ENCODE measurements at regions not wholly inside any gene's neighbourhood (a gene's known extent, or its start where the extent isn't known, plus 50 kb on each side); places are given as distances from the start of the nearest gene placed in this dataset.
A peak's percentile ranks its signal among the peaks of the same experiment; 100 is the strongest.

GRCh38 chr4:72974694-72975487, 94.6 kb downstream of the COX18 start:
- no peaks in the 10 kb centered on the region for H3K27me3 ChIP-seq (ENCODE audit: insufficient read depth, poor library complexity, severe bottlenecking)
- peak; percentile 72 for ATAC-seq (ENCODE audit: low read depth)
- TF ChIP-seq CTCF (IDR thresholded peaks at IDR 0.05; ENCODE audit: poor library complexity, severe bottlenecking), result no peak
- H3K9me3 ChIP-seq (ENCODE audit: severe bottlenecking), result no peaks in the 10 kb centered on the region
- peak overlapping the region; percentile 85 for H3K27ac ChIP-seq (ENCODE audit: poor library complexity, severe bottlenecking)
- DNase-seq (ENCODE audit: low spot score), result no peak
- no peaks in the 10 kb centered on the region for H3K36me3 ChIP-seq (ENCODE audit: low read depth)
- no peak overlapping the region for H3K4me3 ChIP-seq (ENCODE audit: severe bottlenecking)
- H3K4me1 ChIP-seq (ENCODE audit: insufficient read depth, poor library complexity, severe bottlenecking), result peaks cover 38% of the 10 kb centered on the region

GRCh38 chr4:72971572-72971971, 97.9 kb downstream of the COX18 start:
- H3K27ac ChIP-seq (ENCODE audit: poor library complexity, severe bottlenecking), result peak overlapping the region; percentile 82
- H3K9me3 ChIP-seq (ENCODE audit: severe bottlenecking), result no peaks in the 10 kb centered on the region
- H3K36me3 ChIP-seq (ENCODE audit: low read depth), result no peaks in the 10 kb centered on the region
- TF ChIP-seq CTCF (IDR thresholded peaks at IDR 0.05; ENCODE audit: poor library complexity, severe bottlenecking), result no peak
- H3K4me3 ChIP-seq (ENCODE audit: severe bottlenecking), result no peak overlapping the region
- peak; percentile 99 for ATAC-seq (ENCODE audit: low read depth)
- peaks cover 38% of the 10 kb centered on the region for H3K4me1 ChIP-seq (ENCODE audit: insufficient read depth, poor library complexity, severe bottlenecking)
- no peaks in the 10 kb centered on the region for H3K27me3 ChIP-seq (ENCODE audit: insufficient read depth, poor library complexity, severe bottlenecking)
- peak; percentile 59 for DNase-seq (ENCODE audit: low spot score)

- H3K27me3 ChIP-seq (ENCODE audit: insufficient read depth, poor library complexity, severe bottlenecking), result no peaks in the 10 kb centered on the region
- peak overlapping the region; percentile 82 for H3K27ac ChIP-seq (ENCODE audit: poor library complexity, severe bottlenecking)
- ATAC-seq (ENCODE audit: low read depth) (no peak), DNase-seq (ENCODE audit: low spot score) (no peak)
- TF ChIP-seq CTCF (IDR thresholded peaks at IDR 0.05; ENCODE audit: poor library complexity, severe bottlenecking), result no peak
- H3K9me3 ChIP-seq (ENCODE audit: severe bottlenecking), result no peaks in the 10 kb centered on the region
- H3K4me1 ChIP-seq (ENCODE audit: insufficient read depth, poor library complexity, severe bottlenecking), result peaks cover 37% of the 10 kb centered on the region
- H3K36me3 ChIP-seq (ENCODE audit: low read depth), result no peaks in the 10 kb centered on the region
- H3K4me3 ChIP-seq (ENCODE audit: severe bottlenecking), result no peak overlapping the region
Measured at GRCh38 chr4:72970756-72971155, 98.8 kb downstream of the COX18 start.

- DNase-seq (ENCODE audit: low spot score) (no peak), ATAC-seq (ENCODE audit: low read depth) (no peak)
- H3K27ac ChIP-seq (ENCODE audit: poor library complexity, severe bottlenecking), result peak overlapping the region; percentile 82
- no peaks in the 10 kb centered on the region for H3K36me3 ChIP-seq (ENCODE audit: low read depth)
- H3K4me1 ChIP-seq (ENCODE audit: insufficient read depth, poor library complexity, severe bottlenecking), result peaks cover 29% of the 10 kb centered on the region
- H3K9me3 ChIP-seq (ENCODE audit: severe bottlenecking), result no peaks in the 10 kb centered on the region
- TF ChIP-seq CTCF (IDR thresholded peaks at IDR 0.05; ENCODE audit: poor library complexity, severe bottlenecking), result no peak
- no peaks in the 10 kb centered on the region for H3K27me3 ChIP-seq (ENCODE audit: insufficient read depth, poor library complexity, severe bottlenecking)
- no peak overlapping the region for H3K4me3 ChIP-seq (ENCODE audit: severe bottlenecking)
Measured at GRCh38 chr4:72969976-72970375, 99.5 kb downstream of the COX18 start.

GRCh38 chr4:72966652-72967051, 102.9 kb downstream of the COX18 start:
- ATAC-seq (ENCODE audit: low read depth), result no peak
- H3K4me3 ChIP-seq (ENCODE audit: severe bottlenecking), result no peak overlapping the region
- DNase-seq (ENCODE audit: low spot score), result no peak
- H3K4me1 ChIP-seq (ENCODE audit: insufficient read depth, poor library complexity, severe bottlenecking), result peaks cover 13% of the 10 kb centered on the region
- no peak overlapping the region for H3K27ac ChIP-seq (ENCODE audit: poor library complexity, severe bottlenecking)
- no peaks in the 10 kb centered on the region for H3K27me3 ChIP-seq (ENCODE audit: insufficient read depth, poor library complexity, severe bottlenecking)
- H3K9me3 ChIP-seq (ENCODE audit: severe bottlenecking), result no peaks in the 10 kb centered on the region
- H3K36me3 ChIP-seq (ENCODE audit: low read depth), result no peaks in the 10 kb centered on the region
- TF ChIP-seq CTCF (IDR thresholded peaks at IDR 0.05; ENCODE audit: poor library complexity, severe bottlenecking), result no peak
